HG02642 (cell line): ENCODE measurements at regions not wholly inside any gene's neighbourhood (a gene's known extent, or its start where the extent isn't known, plus 50 kb on each side); places are given as distances from the start of the nearest gene placed in this dataset.

Experiments
- ATAC-seq: cut with Tn5 transposase; IDR thresholded peaks from one replicate; pipeline ENCODE4 v1.9.1; 2021; ENCODE audit warnings: mild to moderate bottlenecking; ENCODE audit not compliant: unreplicated experiment, poor library complexity

DNA sequence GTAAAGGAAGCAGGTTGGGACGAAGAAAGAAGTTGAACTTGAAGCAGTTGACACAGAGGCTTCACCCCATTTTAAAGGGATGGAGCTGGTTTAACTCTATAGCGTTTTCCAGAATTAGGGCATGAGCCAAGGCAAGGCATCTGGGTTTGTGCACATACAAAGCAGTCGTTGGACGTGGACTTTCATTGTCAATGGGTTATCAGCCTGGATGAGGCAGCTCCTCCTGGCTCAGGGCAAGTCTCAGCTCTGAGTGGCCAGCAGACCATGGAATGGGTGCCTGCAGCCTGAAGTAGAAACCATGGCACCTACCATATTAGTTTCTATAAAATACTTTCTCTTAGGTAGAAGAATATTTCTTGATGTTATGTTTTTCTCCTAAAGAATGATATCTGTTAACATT, 163.8 kb upstream of the KCNK2 start:
- no peak for ATAC-seq

GRCh38 chr1:214920337-214920736, 162.2 kb upstream of the KCNK2 start:
- ATAC-seq = no peak

DNA sequence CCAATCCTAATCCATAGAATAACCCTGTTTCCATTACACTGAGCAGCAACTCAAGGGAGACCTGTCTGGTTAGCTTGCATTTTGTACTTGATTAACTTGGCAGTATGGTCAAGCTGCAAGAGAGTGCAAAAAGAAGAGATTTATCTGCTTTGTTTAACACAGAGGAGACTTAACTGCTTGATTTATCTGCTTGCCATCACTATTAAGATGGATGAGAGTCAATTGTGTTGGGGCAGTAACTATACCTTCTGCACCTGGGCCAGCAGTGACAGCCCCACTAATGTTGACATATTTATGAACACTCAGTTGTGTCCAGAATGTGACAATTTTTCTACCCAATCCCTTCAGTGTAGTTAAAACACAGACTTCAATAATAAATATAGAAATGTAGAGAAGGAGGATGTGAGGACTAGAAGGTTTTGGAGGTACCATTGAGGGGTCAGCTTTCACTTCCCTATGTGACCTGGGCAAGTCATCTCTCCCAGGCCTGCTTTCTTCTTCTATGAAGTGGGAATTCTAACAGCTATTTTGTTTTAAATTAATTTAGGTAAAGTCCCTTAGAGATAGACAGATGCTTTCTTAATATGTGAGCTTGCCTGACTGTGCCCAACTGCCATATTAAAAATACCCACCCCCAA, 159.1 kb upstream of the KCNK2 start:
- no peak for ATAC-seq

DNA sequence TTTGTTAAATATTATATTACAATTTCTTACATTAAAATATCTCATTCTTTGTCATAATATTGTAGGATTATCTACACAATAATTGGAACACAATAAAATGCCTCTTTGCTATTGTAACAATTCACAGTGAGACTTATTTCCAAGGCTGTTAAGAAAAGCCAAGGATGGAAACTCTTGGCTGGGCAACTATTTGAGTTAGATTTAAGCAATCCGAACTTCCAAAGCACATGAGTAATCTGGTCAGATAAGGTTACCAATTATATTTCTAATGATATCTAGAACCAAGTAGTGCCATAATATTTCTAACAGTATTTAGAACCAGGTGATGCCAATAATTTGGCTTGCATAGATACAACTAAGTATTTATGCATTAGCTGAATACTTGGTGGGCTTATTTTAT, 154.7 kb upstream of the KCNK2 start:
- ATAC-seq = no peak

GRCh38 chr1:214928574-214928973, 154.0 kb upstream of the KCNK2 start:
- no peak for ATAC-seq

DNA sequence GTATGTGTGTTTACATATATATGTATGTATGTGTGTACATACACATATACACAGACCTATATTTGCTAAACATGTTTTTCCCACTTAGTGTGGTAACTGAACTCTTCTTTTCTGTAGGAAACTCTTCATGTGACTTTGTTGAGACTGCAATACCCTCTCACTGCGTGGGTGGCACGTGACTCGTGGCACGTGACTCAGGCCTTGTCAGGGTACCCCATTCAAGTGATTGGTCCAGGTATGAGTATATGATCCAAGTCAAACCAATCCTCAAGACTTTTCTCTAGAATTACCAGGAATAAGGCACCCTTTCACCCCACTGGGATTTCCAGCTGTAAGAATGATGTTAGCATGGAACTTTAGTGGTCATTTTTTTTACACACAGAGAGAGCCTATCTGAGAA, 149.2 kb upstream of the KCNK2 start:
- ATAC-seq = no peak

DNA sequence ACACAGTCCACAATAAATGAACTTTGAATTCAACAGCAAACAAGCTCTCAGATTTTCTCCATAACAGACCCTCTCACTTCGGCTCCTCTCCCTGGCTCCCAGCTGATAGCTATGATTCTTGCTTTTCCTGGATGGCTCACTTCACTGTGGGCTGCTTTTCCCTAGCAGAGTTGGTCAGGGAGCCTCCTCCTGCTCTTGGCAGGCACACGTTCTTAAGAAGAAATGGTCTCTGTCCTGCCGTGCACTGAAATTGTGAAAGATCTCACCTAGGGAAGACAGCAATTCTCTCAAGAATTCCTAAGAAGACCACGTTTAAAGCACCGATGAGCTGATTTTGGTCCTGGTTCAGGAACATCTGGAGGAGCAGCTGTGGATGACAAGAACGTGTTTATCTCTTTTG, 148.5 kb upstream of the KCNK2 start:
- ATAC-seq = no peak

GRCh38 chr1:214935258-214935657, 147.3 kb upstream of the KCNK2 start:
- ATAC-seq = no peak

DNA sequence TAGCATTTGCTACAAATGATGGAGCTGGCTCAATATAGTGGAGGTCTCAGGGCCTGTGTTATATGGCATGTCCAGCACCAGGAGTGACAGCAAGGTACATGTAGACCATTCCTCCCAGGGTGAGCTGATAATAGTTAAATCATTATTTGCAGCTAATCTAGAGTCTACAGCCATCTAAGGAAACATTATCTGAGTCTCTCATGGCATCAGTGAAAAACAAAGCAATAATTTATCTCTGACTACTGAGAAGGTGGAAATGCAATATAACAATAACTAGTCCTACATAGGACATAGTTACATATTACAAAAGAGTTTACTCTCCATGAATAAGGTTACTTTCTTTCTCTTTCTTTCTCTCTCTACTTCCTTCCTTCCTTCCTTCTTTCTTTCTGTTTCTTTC, 143.4 kb upstream of the KCNK2 start:
- no peak for ATAC-seq

DNA sequence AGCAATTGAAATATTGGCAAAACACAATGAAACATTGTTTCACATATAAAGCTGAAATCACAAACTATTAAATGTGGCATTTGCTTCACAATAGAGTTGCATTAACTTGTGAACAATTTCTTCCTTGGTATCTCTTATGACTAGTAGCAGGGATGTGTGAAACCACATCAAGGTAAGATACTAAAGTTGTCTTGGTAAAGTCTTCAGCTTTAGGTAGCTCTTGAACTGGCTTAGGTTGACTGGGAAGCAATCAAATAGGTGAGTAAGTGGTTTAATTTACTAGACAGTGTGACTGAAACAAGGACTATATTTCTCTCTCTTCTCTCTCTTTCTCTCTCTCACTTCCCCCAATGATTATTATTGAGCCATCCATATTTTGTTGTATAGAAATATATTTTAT, 141.5 kb upstream of the KCNK2 start:
- ATAC-seq = no peak

DNA sequence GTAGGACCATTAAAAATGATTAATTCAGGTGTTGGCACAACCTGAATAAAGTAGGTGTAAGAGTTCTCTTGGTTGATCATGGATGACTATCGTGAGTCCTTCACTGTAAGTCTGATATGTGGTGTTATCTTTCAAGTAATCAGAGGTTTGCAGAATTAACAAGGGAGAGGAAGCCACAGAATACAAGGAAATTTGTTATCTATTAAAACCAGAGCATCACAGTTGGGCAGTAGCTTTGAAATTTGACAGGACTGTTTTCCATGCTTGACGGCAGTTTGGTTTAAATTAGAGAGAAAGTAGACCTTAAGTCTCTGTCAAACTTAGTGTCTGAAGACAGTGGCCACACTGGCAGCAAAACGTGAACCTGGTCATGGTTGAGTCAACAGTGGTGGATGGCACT, 139.5 kb upstream of the KCNK2 start:
- ATAC-seq = no peak

DNA sequence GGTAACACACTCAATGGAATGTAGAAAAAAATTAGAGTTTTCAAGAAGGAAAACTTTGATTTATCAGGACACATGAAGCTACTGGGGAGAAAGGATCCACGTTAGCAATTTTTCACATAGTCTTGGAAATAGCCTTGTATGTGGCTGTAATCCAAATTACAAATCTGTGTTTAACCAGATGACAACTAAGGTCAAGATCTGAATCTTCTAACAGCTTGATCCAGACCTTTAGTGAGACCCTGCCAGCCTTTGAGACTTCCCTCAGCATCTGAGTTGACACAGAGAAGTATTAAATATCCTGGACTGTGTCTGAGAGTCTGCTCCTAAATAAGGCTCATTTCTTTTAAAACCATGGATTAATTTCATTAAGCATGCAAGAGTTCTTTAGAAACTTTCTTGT, 135.9 kb upstream of the KCNK2 start:
- ATAC-seq = no peak

GRCh38 chr1:214952648-214953047, 129.9 kb upstream of the KCNK2 start:
- no peak for ATAC-seq

DNA sequence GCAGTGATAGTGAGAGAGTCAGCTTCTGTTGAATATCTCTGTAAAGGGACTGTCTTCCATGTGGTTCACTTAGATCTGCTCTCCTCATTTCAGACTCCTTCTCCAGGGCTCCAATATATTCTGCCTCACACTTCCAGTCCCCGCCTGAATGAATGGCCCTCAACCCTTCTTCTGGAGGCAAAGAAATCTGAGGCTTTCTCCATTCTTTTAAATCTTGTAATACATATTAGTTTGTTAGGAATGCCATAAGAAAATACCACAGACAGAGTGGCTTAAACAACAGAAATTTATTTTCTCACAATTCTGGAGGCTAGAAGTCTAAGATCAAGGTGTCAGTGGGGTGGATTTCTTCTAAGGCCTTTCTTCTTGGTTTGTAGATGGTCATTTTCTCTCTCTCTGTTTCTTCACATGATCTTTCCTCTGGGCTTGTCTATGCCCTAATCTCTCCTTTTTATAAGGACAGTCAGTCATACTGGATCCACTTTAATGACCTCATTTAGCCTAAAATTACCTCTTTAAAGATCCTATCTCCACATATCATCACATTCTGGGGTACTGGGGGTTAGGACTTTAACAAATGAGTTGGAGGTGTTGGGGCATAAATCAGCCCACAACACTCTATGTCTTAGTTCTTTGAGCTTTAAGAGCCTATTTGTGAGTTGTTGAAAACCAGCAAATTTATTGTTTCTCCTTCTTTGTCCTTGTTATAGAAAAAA, 128.5 kb upstream of the KCNK2 start:
- no peak for ATAC-seq

- no peak for ATAC-seq
Measured at GRCh38 chr1:214954617-214954949, 128.0 kb upstream of the KCNK2 start.

DNA sequence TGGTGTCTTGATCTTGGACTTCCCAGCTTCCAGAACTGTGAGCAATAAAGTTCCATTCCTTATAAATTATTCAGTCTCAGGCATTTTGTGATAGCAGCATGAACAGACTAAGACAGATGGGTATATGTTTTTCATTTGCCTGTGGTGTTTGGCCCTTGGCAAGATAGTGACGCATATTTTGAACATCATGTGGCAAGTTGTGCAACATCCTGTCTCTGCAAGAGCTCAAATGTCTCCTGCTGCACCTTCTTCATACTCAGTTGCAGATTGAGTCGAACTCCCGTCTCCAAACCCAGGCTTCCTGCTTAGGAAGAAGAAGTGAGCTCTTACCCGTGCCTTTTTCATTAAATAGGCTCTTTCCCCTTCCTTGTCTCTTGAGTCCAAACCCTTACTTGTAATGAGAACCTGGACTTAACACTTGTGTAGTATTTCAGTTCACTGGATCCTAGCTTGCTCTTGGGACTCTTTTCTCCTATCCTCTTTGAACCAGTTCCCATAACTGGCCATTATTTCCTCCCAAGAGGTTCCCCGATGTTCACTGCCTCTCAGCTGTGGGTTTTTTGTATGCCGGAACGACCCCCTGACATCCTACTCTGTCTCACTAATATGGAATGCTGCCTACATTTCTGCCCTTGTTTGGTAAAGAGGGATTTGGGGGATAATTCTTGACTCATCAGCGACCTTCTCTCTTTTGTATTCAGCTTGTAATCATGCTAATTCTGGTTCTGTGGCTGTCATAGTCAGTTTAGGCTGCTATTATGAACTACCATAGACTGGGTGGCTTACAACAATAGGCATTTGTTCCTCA, 125.0 kb upstream of the KCNK2 start:
- no peak for ATAC-seq

GRCh38 chr1:214958486-214958885, 124.1 kb upstream of the KCNK2 start:
- ATAC-seq = no peak

- no peak for ATAC-seq
Measured at GRCh38 chr1:214966346-214966745, 116.2 kb upstream of the KCNK2 start.

- no peak for ATAC-seq
Measured at GRCh38 chr1:214967865-214968575, 114.5 kb upstream of the KCNK2 start.

DNA sequence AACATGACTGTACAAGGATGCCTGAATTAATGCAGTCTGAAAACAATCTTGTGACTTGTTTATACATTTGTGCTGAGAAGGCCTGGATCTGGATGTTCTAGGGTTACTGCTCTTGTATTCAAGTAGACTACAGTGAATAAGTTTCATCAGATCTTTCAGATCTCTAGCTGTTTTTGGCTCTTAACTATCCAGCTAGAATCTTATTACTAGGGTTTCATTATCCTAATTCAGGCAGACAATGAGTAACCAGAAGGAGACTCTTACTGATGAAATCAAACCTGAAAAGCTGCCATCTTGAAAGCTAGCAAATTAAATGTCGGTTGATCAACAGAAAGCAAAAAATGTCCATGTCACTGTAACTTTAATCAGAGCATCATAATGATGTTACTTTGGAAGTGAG, 112.5 kb upstream of the KCNK2 start:
- ATAC-seq = no peak

DNA sequence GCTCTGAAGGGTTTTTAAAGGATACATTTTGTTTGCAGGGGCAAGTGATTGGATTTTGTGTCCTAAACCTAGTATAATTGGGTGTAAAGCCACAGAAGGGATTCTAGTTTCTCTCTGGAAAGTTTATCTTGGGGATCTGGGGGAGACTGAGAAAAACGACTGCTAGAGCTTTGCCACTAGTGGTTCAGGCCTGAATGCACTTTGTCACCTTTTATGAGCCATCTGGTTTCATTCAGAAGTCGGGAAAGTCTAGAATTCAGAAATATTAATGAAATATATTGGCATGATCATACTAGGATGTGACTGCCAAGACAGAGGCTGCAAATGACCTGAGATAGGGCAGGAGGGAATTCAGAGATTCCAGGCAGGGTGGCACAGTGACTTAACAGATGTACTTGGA, 111.5 kb upstream of the KCNK2 start:
- ATAC-seq = no peak
